ENCODE measurements at regions not wholly inside any gene's neighbourhood (a gene's known extent, or its start where the extent isn't known, plus 50 kb on each side); places are given as distances from the start of the nearest gene placed in this dataset.
"Not testable (repeated sequence)": the region's sequence is repeated elsewhere in the genome, so short reads cannot be mapped to it uniquely, and the experiment has no call there.

- H3K4me3 ChIP-seq (ENCODE audit: low read length), result no peak overlapping the region
- DNase-seq (ENCODE audit: low read depth), result no peak
- no peak for TF ChIP-seq CTCF (conservative IDR thresholded peaks at IDR 0.05; ENCODE audit: low read depth, low read length)
Observed at GRCh38 chr13:85549819-85550218, 249.4 kb downstream of the SLITRK6 start.

GRCh38 chr13:85548845-85549244 is 250.4 kb downstream of the SLITRK6 start:
- not testable (repeated sequence) for H3K4me3 ChIP-seq (ENCODE audit: low read length); DNase-seq (ENCODE audit: low read depth)

- no peak overlapping the region for H3K4me3 ChIP-seq (ENCODE audit: low read length)
- TF ChIP-seq CTCF (conservative IDR thresholded peaks at IDR 0.05; ENCODE audit: low read depth, low read length), result no peak
- DNase-seq (ENCODE audit: low read depth), result no peak
Observed at GRCh38 chr13:85545771-85546170, 253.4 kb downstream of the SLITRK6 start.

GRCh38 chr13:85544756-85545155 is 254.5 kb downstream of the SLITRK6 start:
- no peak for DNase-seq (ENCODE audit: low read depth)
- no peak overlapping the region for H3K4me3 ChIP-seq (ENCODE audit: low read length)
- TF ChIP-seq CTCF (conservative IDR thresholded peaks at IDR 0.05; ENCODE audit: low read depth, low read length), result no peak

- no peak for DNase-seq (ENCODE audit: low read depth)
- H3K4me3 ChIP-seq (ENCODE audit: low read length), result no peak overlapping the region
- no peak for TF ChIP-seq CTCF (conservative IDR thresholded peaks at IDR 0.05; ENCODE audit: low read depth, low read length)
Observed at GRCh38 chr13:85543144-85543543, 256.1 kb downstream of the SLITRK6 start.

- H3K4me3 ChIP-seq (ENCODE audit: low read length), result no peak overlapping the region
- DNase-seq (ENCODE audit: low read depth), result no peak
- TF ChIP-seq CTCF (conservative IDR thresholded peaks at IDR 0.05; ENCODE audit: low read depth, low read length), result no peak
Observed at GRCh38 chr13:85541476-85541875, 257.7 kb downstream of the SLITRK6 start.

GRCh38 chr13:85538957-85539356 is 260.3 kb downstream of the SLITRK6 start:
- no peak for TF ChIP-seq CTCF (conservative IDR thresholded peaks at IDR 0.05; ENCODE audit: low read depth, low read length)
- DNase-seq (ENCODE audit: low read depth), result no peak
- no peak overlapping the region for H3K4me3 ChIP-seq (ENCODE audit: low read length)

GRCh38 chr13:85537601-85538000 is 261.6 kb downstream of the SLITRK6 start:
- TF ChIP-seq CTCF (conservative IDR thresholded peaks at IDR 0.05; ENCODE audit: low read depth, low read length), result no peak
- DNase-seq (ENCODE audit: low read depth), result no peak
- H3K4me3 ChIP-seq (ENCODE audit: low read length), result no peak overlapping the region

All from retinal pigment epithelial cell (primary cell).